Large intestine (tissue), 3 donors: ENCODE measurements at regions not wholly inside any gene's neighbourhood (a gene's known extent, or its start where the extent isn't known, plus 50 kb on each side); places are given as distances from the start of the nearest gene placed in this dataset.

Experiments used
- DNase-seq, 2 donors: peaks; one replicate each; pipeline versions ENCODE4 v3.0.0 to v3.0.0-alpha.2; 2013
- H3K27ac ChIP-seq: one replicate; pipeline ENCODE4 v1.5.1; 2013; ENCODE audit warnings: low read length
- H3K27me3 ChIP-seq: 2 replicates; pipeline ENCODE4 v1.6.1; 2013; ENCODE audit warnings: low read length; ENCODE audit not compliant: control insufficient read depth, insufficient read depth
- H3K36me3 ChIP-seq: 2 replicates; pipeline ENCODE4 v1.6.1; 2013; ENCODE audit warnings: low read length; ENCODE audit not compliant: control insufficient read depth, insufficient read depth
- H3K4me1 ChIP-seq: one replicate; pipeline ENCODE4 v1.6.1; 2013; ENCODE audit warnings: low read length; ENCODE audit not compliant: control insufficient read depth, insufficient read depth
- H3K4me3 ChIP-seq: one replicate; pipeline ENCODE4 v1.5.1; 2013; ENCODE audit warnings: low read length
- H3K9me3 ChIP-seq: one replicate; pipeline ENCODE4 v1.6.1; 2013; ENCODE audit warnings: mild to moderate bottlenecking, low read depth, low read length, moderate library complexity; ENCODE audit not compliant: control insufficient read depth
- WGBS: methylation state at CpG from one replicate; pipeline ENCODE4 v1.1.5; 2013; ENCODE audit warnings: low lambda C conversion rate; ENCODE audit not compliant: insufficient coverage; 5-methylcytosine and 5-hydroxymethylcytosine counted together

- no peaks in the 10 kb centered on the region for H3K27me3 ChIP-seq
- no peaks in the 10 kb centered on the region for H3K36me3 ChIP-seq
- H3K4me3 ChIP-seq: no peak overlapping the region
- WGBS: 86% methylated on average over 1 of the region's 2 CpGs
- no peaks in the 10 kb centered on the region for H3K9me3 ChIP-seq
- DNase-seq: no peak
- H3K4me1 ChIP-seq: no peaks in the 10 kb centered on the region
- H3K27ac ChIP-seq: no peak overlapping the region
Observed at GRCh38 chr4:57875829-57876392, 765.7 kb upstream of the IGFBP7 start.

- no peak overlapping the region for H3K27ac ChIP-seq
- no peak overlapping the region for H3K4me3 ChIP-seq
- DNase-seq: no peak
- no peaks in the 10 kb centered on the region for H3K27me3 ChIP-seq
- no peaks in the 10 kb centered on the region for H3K4me1 ChIP-seq
- H3K9me3 ChIP-seq: no peaks in the 10 kb centered on the region
- 67% methylated on average over 1 of the region's 2 CpGs for WGBS
- no peaks in the 10 kb centered on the region for H3K36me3 ChIP-seq
Observed at GRCh38 chr4:57866468-57867171, 756.4 kb upstream of the IGFBP7 start.

- no peak for DNase-seq
- Histone ChIP-seq H3K27me3 (no peaks in the 10 kb centered on the region), H3K4me1 (no peaks in the 10 kb centered on the region), H3K4me3 (no peak overlapping the region), H3K36me3 (no peaks in the 10 kb centered on the region), H3K27ac (no peak overlapping the region), H3K9me3 (no peaks in the 10 kb centered on the region)
- no CpG with 5 or more reads among the region's 1 CpG for WGBS
Observed at GRCh38 chr4:57865264-57865663, 755.1 kb upstream of the IGFBP7 start.

DNA sequence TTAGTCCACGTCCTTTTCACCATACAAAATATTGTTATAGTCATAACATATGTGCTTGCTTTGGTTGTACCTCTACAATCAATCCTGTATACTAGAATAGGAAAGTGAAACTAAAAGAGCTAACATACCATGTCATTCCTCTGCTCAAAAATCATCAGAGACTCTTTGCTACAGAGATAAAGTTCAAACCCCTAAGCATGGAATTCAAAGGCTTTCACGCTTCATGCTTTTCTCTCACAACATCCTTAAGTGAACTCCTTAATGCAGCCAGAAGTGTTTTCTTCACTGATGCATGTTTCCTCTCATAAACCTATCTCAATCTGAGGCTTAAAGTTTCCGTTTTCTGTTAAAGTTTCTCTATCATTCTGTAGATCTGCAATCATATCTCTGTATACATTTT, 744.6 kb upstream of the IGFBP7 start:
- WGBS: 63% methylated on average over 2 of the region's 3 CpGs
- no peaks in the 10 kb centered on the region for H3K27me3 ChIP-seq
- DNase-seq: no peak

GRCh38 chr4:57850141-57850540, 740.0 kb upstream of the IGFBP7 start:
- no peaks in the 10 kb centered on the region for H3K27me3 ChIP-seq
- DNase-seq: no peak
- H3K36me3 ChIP-seq: no peaks in the 10 kb centered on the region
- no peak overlapping the region for H3K4me3 ChIP-seq
- no peak overlapping the region for H3K27ac ChIP-seq
- H3K4me1 ChIP-seq: no peaks in the 10 kb centered on the region
- no peaks in the 10 kb centered on the region for H3K9me3 ChIP-seq

More for the DNA sequence above, 744.6 kb upstream of the IGFBP7 start:
- Histone ChIP-seq H3K27ac (no peak overlapping the region), H3K4me3 (no peak overlapping the region), H3K36me3 (no peaks in the 10 kb centered on the region), H3K4me1 (no peaks in the 10 kb centered on the region), H3K9me3 (no peaks in the 10 kb centered on the region)

DNA sequence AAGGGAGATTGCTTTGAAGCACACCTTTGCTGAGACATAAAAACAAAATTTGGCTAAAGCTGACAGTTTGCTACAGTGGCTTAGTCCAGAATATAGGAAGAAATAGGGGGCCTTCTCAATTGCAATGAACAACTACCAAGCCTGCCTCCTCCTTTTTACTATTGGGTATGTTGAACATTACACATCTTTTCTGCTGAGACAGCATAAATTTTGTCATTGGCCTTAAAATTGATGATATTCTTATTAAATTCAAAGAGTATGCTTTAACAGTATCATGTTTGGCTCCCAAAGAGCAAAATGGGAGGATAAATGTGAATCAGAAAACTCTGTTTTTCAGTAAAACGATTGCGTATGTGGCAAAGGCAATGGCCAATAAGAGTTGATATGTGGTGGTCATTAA, 721.9 kb upstream of the IGFBP7 start:
- no peaks in the 10 kb centered on the region for H3K4me1 ChIP-seq
- H3K36me3 ChIP-seq: no peaks in the 10 kb centered on the region

GRCh38 chr4:57789666-57790065, 679.5 kb upstream of the IGFBP7 start:
- Histone ChIP-seq H3K4me3 (no peak overlapping the region), H3K9me3 (no peaks in the 10 kb centered on the region), H3K27me3 (no peaks in the 10 kb centered on the region), H3K4me1 (no peaks in the 10 kb centered on the region), H3K27ac (no peak overlapping the region), H3K36me3 (no peaks in the 10 kb centered on the region)
- WGBS: 42% methylated on average over 2 of the region's 2 CpGs
- no peak for DNase-seq

More for the DNA sequence above, 721.9 kb upstream of the IGFBP7 start:
- H3K4me3 ChIP-seq: no peak overlapping the region
- DNase-seq: no peak
- no peaks in the 10 kb centered on the region for H3K9me3 ChIP-seq
- H3K27me3 ChIP-seq: no peaks in the 10 kb centered on the region
- no peak overlapping the region for H3K27ac ChIP-seq
- no CpG with 5 or more reads among the region's 2 CpGs for WGBS

DNA sequence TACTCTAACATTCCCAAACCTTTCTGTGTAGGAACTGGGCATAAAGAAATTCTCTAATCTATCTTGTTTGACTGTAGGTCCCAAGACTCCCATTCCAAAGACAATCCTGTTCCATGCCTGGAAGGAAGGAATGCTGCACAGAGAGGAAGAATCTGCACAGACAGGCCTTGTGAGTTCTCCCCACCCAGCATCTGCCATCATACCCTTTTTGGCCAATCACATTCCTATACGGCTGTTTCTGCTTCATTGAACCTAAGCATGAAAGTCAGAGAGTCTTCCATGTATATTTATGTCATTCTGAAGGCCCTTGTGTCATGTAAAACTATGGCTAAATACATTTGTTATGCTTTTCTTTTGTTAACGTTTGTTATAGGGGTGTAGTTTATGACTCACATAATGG, 667.7 kb upstream of the IGFBP7 start:
- Histone ChIP-seq H3K4me1 (no peaks in the 10 kb centered on the region), H3K27me3 (no peaks in the 10 kb centered on the region), H3K9me3 (no peaks in the 10 kb centered on the region), H3K36me3 (no peaks in the 10 kb centered on the region), H3K4me3 (no peak overlapping the region), H3K27ac (no peak overlapping the region)
- DNase-seq: no peak
- 83% methylated on average over 1 of the region's 2 CpGs for WGBS

GRCh38 chr4:57774681-57775080, 664.5 kb upstream of the IGFBP7 start:
- Histone ChIP-seq H3K4me1 (no peaks in the 10 kb centered on the region), H3K4me3 (no peak overlapping the region), H3K36me3 (no peaks in the 10 kb centered on the region), H3K27ac (no peak overlapping the region), H3K9me3 (no peaks in the 10 kb centered on the region), H3K27me3 (no peaks in the 10 kb centered on the region)
- DNase-seq: no peak
- no CpG with 5 or more reads among the region's 3 CpGs for WGBS

- Histone ChIP-seq H3K9me3 (no peaks in the 10 kb centered on the region), H3K27ac (no peak overlapping the region), H3K4me3 (no peak overlapping the region), H3K4me1 (no peaks in the 10 kb centered on the region), H3K36me3 (no peaks in the 10 kb centered on the region), H3K27me3 (no peaks in the 10 kb centered on the region)
- DNase-seq: no peak
Observed at GRCh38 chr4:57774171-57774570, 664.0 kb upstream of the IGFBP7 start.

DNA sequence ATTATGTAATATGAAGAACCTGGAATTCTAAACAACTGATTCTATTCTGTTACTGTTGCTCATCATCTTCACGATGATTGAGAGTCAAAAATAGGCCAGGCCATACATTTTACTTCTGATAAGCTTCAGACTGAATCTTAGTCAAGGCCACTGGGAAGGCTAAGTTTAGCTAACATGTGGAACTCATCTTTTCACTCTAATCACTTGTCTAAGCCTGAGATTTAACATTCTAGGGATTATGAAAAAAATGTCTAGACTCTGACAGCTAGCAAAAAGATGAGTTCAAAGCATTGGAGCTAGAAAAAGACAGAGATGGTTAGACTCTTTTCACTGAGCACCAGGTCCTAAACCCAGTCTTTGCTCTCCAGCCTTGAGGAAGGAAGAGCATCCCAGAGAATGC, 656.2 kb upstream of the IGFBP7 start:
- H3K9me3 ChIP-seq: no peaks in the 10 kb centered on the region
- no peak overlapping the region for H3K4me3 ChIP-seq
- DNase-seq: no peak
- no peaks in the 10 kb centered on the region for H3K4me1 ChIP-seq
- no peaks in the 10 kb centered on the region for H3K27me3 ChIP-seq
- no peak overlapping the region for H3K27ac ChIP-seq
- WGBS: 100% methylated on average over 1 of the region's 1 CpG
- no peaks in the 10 kb centered on the region for H3K36me3 ChIP-seq
